ENCODE measurements at regions not wholly inside any gene's neighbourhood (a gene's known extent, or its start where the extent isn't known, plus 50 kb on each side); places are given as distances from the start of the nearest gene placed in this dataset.
"Not testable (repeated sequence)": the region's sequence is repeated elsewhere in the genome, so short reads cannot be mapped to it uniquely, and the experiment has no call there.

DNA sequence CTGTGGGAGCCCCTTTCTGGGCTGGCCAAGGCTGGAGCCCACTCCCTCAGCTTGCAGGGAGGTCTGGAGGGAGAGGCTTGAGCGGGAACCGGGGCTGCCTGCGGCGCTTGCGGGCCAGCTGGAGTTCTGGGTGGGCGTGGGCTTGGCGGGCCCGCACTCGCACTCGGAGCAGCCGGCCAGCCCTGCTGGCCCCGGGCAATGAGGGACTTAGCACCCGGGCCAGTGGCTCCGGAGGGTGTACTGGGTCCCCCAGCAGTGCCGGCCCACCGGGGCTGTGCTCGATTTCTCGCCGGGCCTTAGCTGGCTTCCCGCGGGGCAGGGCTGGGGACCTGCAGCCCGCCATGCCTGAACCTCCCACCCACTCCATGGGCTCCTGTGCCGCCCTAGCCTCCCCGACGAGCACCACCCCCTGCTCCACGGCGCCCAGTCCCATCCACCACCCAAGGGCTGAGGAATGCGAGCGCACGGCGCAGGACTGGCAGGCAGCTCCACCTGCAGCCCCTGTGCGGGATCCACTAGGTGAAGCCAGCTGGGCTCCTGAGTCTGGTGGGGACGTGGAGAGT is 87.1 kb upstream of the TRHDE start:
- not testable (repeated sequence) for TF ChIP-seq SP1 (IDR thresholded peaks at IDR 0.05); ELF4 (IDR thresholded peaks at IDR 0.05); FOXM1 (IDR thresholded peaks at IDR 0.05; ENCODE audit: borderline replicate concordance); TARDBP (IDR thresholded peaks at IDR 0.05); LEF1 (IDR thresholded peaks at IDR 0.05; ENCODE audit: borderline replicate concordance); ZNF384 (IDR thresholded peaks at IDR 0.05); BHLHE40 (IDR thresholded peaks at IDR 0.05; ENCODE audit: borderline replicate concordance); CTBP1 (IDR thresholded peaks at IDR 0.05; ENCODE audit: borderline replicate concordance); HDGF (IDR thresholded peaks at IDR 0.05; ENCODE audit: borderline replicate concordance); SUZ12 (IDR thresholded peaks at IDR 0.05)
- TF ChIP-seq, protein P1, sequence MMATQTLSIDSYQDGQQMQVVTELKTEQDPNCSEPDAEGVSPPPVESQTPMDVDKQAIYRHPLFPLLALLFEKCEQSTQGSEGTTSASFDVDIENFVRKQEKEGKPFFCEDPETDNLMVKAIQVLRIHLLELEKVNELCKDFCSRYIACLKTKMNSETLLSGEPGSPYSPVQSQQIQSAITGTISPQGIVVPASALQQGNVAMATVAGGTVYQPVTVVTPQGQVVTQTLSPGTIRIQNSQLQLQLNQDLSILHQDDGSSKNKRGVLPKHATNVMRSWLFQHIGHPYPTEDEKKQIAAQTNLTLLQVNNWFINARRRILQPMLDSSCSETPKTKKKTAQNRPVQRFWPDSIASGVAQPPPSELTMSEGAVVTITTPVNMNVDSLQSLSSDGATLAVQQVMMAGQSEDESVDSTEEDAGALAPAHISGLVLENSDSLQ (IDR thresholded peaks at IDR 0.05): not testable (repeated sequence)

Data from HEK293T (cell line).